ENCODE measurements at regions not wholly inside any gene's neighbourhood (a gene's known extent, or its start where the extent isn't known, plus 50 kb on each side); places are given as distances from the start of the nearest gene placed in this dataset.

- H3K27me3 ChIP-seq (ENCODE audit: control insufficient read depth, insufficient read depth, low read length): no peaks in the 10 kb centered on the region
- H3K4me3 ChIP-seq (ENCODE audit: low read length in 3 of 3): no peak overlapping the region
- H3K4me1 ChIP-seq (ENCODE audit: control insufficient read depth in 2 of 3, insufficient read depth in 2 of 3, low read depth in 1 of 3, low read length in 3 of 3): no peaks in the 10 kb centered on the region
- H3K27ac ChIP-seq (ENCODE audit: low read depth in 2 of 2, low read length in 2 of 2): no peak overlapping the region
- TF ChIP-seq, protein P1, sequence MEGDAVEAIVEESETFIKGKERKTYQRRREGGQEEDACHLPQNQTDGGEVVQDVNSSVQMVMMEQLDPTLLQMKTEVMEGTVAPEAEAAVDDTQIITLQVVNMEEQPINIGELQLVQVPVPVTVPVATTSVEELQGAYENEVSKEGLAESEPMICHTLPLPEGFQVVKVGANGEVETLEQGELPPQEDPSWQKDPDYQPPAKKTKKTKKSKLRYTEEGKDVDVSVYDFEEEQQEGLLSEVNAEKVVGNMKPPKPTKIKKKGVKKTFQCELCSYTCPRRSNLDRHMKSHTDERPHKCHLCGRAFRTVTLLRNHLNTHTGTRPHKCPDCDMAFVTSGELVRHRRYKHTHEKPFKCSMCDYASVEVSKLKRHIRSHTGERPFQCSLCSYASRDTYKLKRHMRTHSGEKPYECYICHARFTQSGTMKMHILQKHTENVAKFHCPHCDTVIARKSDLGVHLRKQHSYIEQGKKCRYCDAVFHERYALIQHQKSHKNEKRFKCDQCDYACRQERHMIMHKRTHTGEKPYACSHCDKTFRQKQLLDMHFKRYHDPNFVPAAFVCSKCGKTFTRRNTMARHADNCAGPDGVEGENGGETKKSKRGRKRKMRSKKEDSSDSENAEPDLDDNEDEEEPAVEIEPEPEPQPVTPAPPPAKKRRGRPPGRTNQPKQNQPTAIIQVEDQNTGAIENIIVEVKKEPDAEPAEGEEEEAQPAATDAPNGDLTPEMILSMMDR (IDR thresholded peaks at IDR 0.05; ENCODE audit: borderline replicate concordance, extremely low read depth, insufficient read depth): no peak
- FAIRE-seq: no peak
- no peaks in the 10 kb centered on the region for H3K9me3 ChIP-seq (ENCODE audit: control insufficient read depth in 2 of 3, insufficient read depth in 1 of 3, low read length in 3 of 3)
- no peak overlapping the region for H3K9ac ChIP-seq (ENCODE audit: low read length in 3 of 3)
- no peaks in the 10 kb centered on the region for H3K36me3 ChIP-seq (ENCODE audit: control insufficient read depth in 2 of 3, insufficient read depth in 3 of 3, low read length in 3 of 3)
- no peak for DNase-seq
- intact Hi-C loops (cut with DNase I): no loop called here
These were observed 200.6 kb downstream of the MAFB start for GRCh38 chr20:40488401-40488800.

DNA sequence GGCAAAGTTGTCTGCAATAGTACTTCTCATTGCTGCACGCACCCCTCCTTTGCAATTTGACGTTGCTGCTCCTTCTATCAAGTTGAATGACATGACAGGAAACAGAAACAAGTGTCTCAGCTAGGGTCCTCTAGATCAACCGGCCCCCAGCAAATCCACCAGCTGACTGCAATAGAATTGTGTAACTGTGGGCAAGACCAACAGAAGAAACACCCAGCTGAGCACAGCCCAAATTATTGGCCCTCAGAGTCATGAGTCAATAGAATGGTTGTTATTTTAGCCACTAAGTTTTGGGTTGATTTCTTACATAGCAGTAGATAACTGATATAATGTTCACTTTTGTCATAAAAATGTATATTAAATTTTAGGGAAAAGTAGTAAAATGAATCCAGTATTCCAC lies 202.7 kb downstream of the MAFB start:
- DNase-seq: no peak
- Histone ChIP-seq H3K4me3 (ENCODE audit: low read length in 3 of 3) (no peak overlapping the region), H3K9ac (ENCODE audit: low read length in 3 of 3) (no peak overlapping the region), H3K4me1 (ENCODE audit: control insufficient read depth in 2 of 3, insufficient read depth in 2 of 3, low read depth in 1 of 3, low read length in 3 of 3) (no peaks in the 10 kb centered on the region), H3K27me3 (ENCODE audit: control insufficient read depth, insufficient read depth, low read length) (no peaks in the 10 kb centered on the region), H3K27ac (ENCODE audit: low read depth in 2 of 2, low read length in 2 of 2) (no peak overlapping the region), H3K36me3 (ENCODE audit: control insufficient read depth in 2 of 3, insufficient read depth in 3 of 3, low read length in 3 of 3) (no peaks in the 10 kb centered on the region), H3K9me3 (ENCODE audit: control insufficient read depth in 2 of 3, insufficient read depth in 1 of 3, low read length in 3 of 3) (no peaks in the 10 kb centered on the region)
- TF ChIP-seq, protein P1 (IDR thresholded peaks at IDR 0.05; ENCODE audit: borderline replicate concordance, extremely low read depth, insufficient read depth): no peak
- intact Hi-C loops (cut with DNase I): no loop called here
- FAIRE-seq: no peak

- FAIRE-seq: no peak
- TF ChIP-seq, protein P1 (IDR thresholded peaks at IDR 0.05; ENCODE audit: borderline replicate concordance, extremely low read depth, insufficient read depth): no peak
- Histone ChIP-seq H3K4me1 (ENCODE audit: control insufficient read depth in 2 of 3, insufficient read depth in 2 of 3, low read depth in 1 of 3, low read length in 3 of 3) (no peaks in the 10 kb centered on the region), H3K9ac (ENCODE audit: low read length in 3 of 3) (no peak overlapping the region), H3K27me3 (ENCODE audit: control insufficient read depth, insufficient read depth, low read length) (no peaks in the 10 kb centered on the region), H3K4me3 (ENCODE audit: low read length in 3 of 3) (no peak overlapping the region), H3K9me3 (ENCODE audit: control insufficient read depth in 2 of 3, insufficient read depth in 1 of 3, low read length in 3 of 3) (no peaks in the 10 kb centered on the region), H3K36me3 (ENCODE audit: control insufficient read depth in 2 of 3, insufficient read depth in 3 of 3, low read length in 3 of 3) (no peaks in the 10 kb centered on the region), H3K27ac (ENCODE audit: low read depth in 2 of 2, low read length in 2 of 2) (no peak overlapping the region)
- intact Hi-C loops (cut with DNase I): no loop called here
- DNase-seq: no peak
These were observed 207.1 kb downstream of the MAFB start for GRCh38 chr20:40481743-40482458.

DNA sequence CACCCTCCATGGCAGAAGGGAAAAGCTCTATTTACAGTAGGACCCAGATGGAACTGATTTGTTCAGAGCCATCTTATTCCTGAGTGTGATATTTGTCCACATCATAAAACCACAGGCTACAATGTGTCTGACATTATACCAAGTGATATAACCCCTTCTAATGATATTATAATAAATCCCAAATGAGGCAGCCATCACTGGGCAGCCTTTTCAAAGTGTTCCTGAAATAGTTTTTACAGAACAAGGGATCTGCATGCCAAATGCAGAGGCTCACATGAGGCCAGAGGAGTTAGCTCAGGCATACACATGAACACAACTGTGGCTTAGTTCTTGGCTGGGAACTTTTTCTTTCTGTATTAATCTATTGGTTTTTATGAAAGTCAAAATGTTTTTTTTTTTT lies 207.7 kb downstream of the MAFB start:
- Histone ChIP-seq H3K36me3 (ENCODE audit: control insufficient read depth in 2 of 3, insufficient read depth in 3 of 3, low read length in 3 of 3) (no peaks in the 10 kb centered on the region), H3K4me3 (ENCODE audit: low read length in 3 of 3) (no peak overlapping the region), H3K9ac (ENCODE audit: low read length in 3 of 3) (no peak overlapping the region), H3K27me3 (ENCODE audit: control insufficient read depth, insufficient read depth, low read length) (no peaks in the 10 kb centered on the region), H3K4me1 (ENCODE audit: control insufficient read depth in 2 of 3, insufficient read depth in 2 of 3, low read depth in 1 of 3, low read length in 3 of 3) (no peaks in the 10 kb centered on the region), H3K9me3 (ENCODE audit: control insufficient read depth in 2 of 3, insufficient read depth in 1 of 3, low read length in 3 of 3) (no peaks in the 10 kb centered on the region), H3K27ac (ENCODE audit: low read depth in 2 of 2, low read length in 2 of 2) (no peak overlapping the region)
- intact Hi-C loops (cut with DNase I): no loop called here
- TF ChIP-seq, protein P1 (IDR thresholded peaks at IDR 0.05; ENCODE audit: borderline replicate concordance, extremely low read depth, insufficient read depth): no peak
- no peak for FAIRE-seq
- DNase-seq: no peak

All from kidney (tissue), 13 donors.